Astrocyte (in vitro differentiated cells and primary cell): ENCODE measurements at regions not wholly inside any gene's neighbourhood (a gene's known extent, or its start where the extent isn't known, plus 50 kb on each side); places are given as distances from the start of the nearest gene placed in this dataset.

Experiments
- DNase-seq: peaks from one replicate; pipeline ENCODE4 v3.0.0-alpha.2; 2010; ENCODE audit warnings: low read depth
- FAIRE-seq: peaks from 2 replicates; lab custom pipeline; 2011; peaks lifted over from hg19 to GRCh38; lab: Jason Lieb, UNC
- H2AFZ ChIP-seq: 2 replicates; pipeline ENCODE4 v1.6.0; 2012; ENCODE audit warnings: low read depth, low read length, inconsistent platforms
- H3K27ac ChIP-seq: 2 replicates; pipeline ENCODE4 v1.5.1; 2011; ENCODE audit warnings: low read depth, low read length, inconsistent platforms
- H3K27me3 ChIP-seq: 2 replicates; pipeline ENCODE4 v1.6.0; 2011; ENCODE audit warnings: low read length, inconsistent platforms; ENCODE audit not compliant: insufficient read depth
- H3K36me3 ChIP-seq: 2 replicates; pipeline ENCODE4 v1.5.1; 2011; ENCODE audit warnings: low read length, inconsistent platforms; ENCODE audit not compliant: insufficient read depth
- H3K4me1 ChIP-seq: 2 replicates; pipeline ENCODE4 v1.5.1; 2011; ENCODE audit warnings: low read length, inconsistent platforms; ENCODE audit not compliant: insufficient read depth
- H3K4me2 ChIP-seq: 2 replicates; pipeline ENCODE4 v1.6.0; 2012; ENCODE audit warnings: low read length, inconsistent platforms
- H3K4me3 ChIP-seq: 2 replicates; pipeline ENCODE4 v1.5.1; 2011; ENCODE audit warnings: low read depth, mild to moderate bottlenecking, low read length, inconsistent platforms; ENCODE audit not compliant: insufficient read depth
- H3K79me2 ChIP-seq: 2 replicates; pipeline ENCODE4 v1.6.0; 2012; ENCODE audit warnings: mild to moderate bottlenecking, low read length, inconsistent platforms; ENCODE audit not compliant: insufficient read depth
- H3K9ac ChIP-seq: 2 replicates; pipeline ENCODE4 v1.6.0; 2012; ENCODE audit warnings: mild to moderate bottlenecking, low read length, inconsistent platforms
- H3K9me3 ChIP-seq: 2 replicates; pipeline ENCODE4 v1.5.1; 2012; ENCODE audit warnings: low read depth, mild to moderate bottlenecking, low read length, inconsistent platforms; ENCODE audit not compliant: insufficient read depth
- H4K20me1 ChIP-seq: 2 replicates; pipeline ENCODE4 v1.6.0; 2012; ENCODE audit warnings: low read length, inconsistent platforms; ENCODE audit not compliant: insufficient read depth
- H3K27ac Mint-ChIP-seq: one replicate; pipeline ENCODE4 v1.8.0; 2021; ENCODE audit warnings: mild to moderate bottlenecking, mixed read lengths; ENCODE audit not compliant: unreplicated experiment
- H3K27me3 Mint-ChIP-seq: one replicate; pipeline ENCODE4 v1.8.0; 2021; ENCODE audit warnings: low read depth, mixed read lengths; ENCODE audit not compliant: unreplicated experiment
- H3K36me3 Mint-ChIP-seq: one replicate; pipeline ENCODE4 v1.8.0; 2021; ENCODE audit warnings: low read depth, mixed read lengths; ENCODE audit not compliant: unreplicated experiment
- H3K4me1 Mint-ChIP-seq: one replicate; pipeline ENCODE4 v1.8.0; 2021; ENCODE audit warnings: low read depth, mixed read lengths; ENCODE audit not compliant: unreplicated experiment
- H3K4me3 Mint-ChIP-seq: one replicate; pipeline ENCODE4 v1.8.0; 2021; ENCODE audit warnings: mild to moderate bottlenecking, moderate library complexity, mixed read lengths; ENCODE audit not compliant: unreplicated experiment
- H3K9me3 Mint-ChIP-seq: one replicate; pipeline ENCODE4 v1.8.0; 2021; ENCODE audit warnings: mild to moderate bottlenecking, mixed read lengths; ENCODE audit not compliant: unreplicated experiment
- CTCF ChIP-seq: IDR thresholded peaks from 2 replicates; pipeline ENCODE4 v1.5.1; 2011; ENCODE audit warnings: low read depth, mild to moderate bottlenecking, inconsistent platforms, low read length, moderate library complexity; ENCODE audit not compliant: insufficient read depth
- EZH2 ChIP-seq: IDR thresholded peaks from 2 replicates; pipeline ENCODE4 v1.6.1; 2012; ENCODE audit warnings: mild to moderate bottlenecking, low read length, inconsistent platforms; ENCODE audit not compliant: insufficient read depth

GRCh38 chr3:180119567-180119966, 82.8 kb upstream of the PEX5L start:
- no peak overlapping the region for H3K4me3 ChIP-seq
- H3K9me3 ChIP-seq = no peaks in the 10 kb centered on the region
- FAIRE-seq (no peak), DNase-seq (no peak)
- no peak overlapping the region for H2AFZ ChIP-seq
- no peaks in the 10 kb centered on the region for H3K36me3 Mint-ChIP-seq
- no peaks in the 10 kb centered on the region for H4K20me1 ChIP-seq
- H3K4me3 Mint-ChIP-seq = no peak overlapping the region
- no peaks in the 10 kb centered on the region for H3K27me3 Mint-ChIP-seq
- H3K9me3 Mint-ChIP-seq = no peaks in the 10 kb centered on the region
- no peaks in the 10 kb centered on the region for H3K4me1 ChIP-seq
- H3K27ac ChIP-seq = no peak overlapping the region
- H3K36me3 ChIP-seq = no peaks in the 10 kb centered on the region
- TF ChIP-seq EZH2 = no peak
- TF ChIP-seq CTCF = no peak
- no peak overlapping the region for H3K4me2 ChIP-seq
- H3K79me2 ChIP-seq = no peaks in the 10 kb centered on the region
- H3K27ac Mint-ChIP-seq = no peak overlapping the region
- no peak overlapping the region for H3K9ac ChIP-seq
- no peaks in the 10 kb centered on the region for H3K4me1 Mint-ChIP-seq
- no peaks in the 10 kb centered on the region for H3K27me3 ChIP-seq

DNA sequence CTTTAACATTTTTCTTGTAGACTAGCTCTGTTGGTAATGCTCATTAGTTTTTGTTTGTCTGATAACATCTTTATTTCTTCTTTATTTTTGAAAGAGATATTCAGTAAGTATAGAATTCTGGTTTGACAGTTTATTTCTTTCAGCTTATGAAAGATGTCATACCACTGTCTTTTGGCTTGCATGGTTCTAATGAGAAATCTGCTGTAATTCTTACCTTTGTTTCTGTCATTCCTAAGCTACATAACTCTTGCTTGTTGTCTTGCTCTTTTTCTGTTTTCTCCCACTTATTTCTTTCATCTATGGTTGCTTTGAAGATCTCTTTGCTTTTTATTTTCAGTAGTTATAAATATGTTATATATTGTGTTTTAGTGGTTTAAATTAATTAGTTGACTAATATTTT, 87.2 kb upstream of the PEX5L start:
- Histone ChIP-seq H3K27ac (no peak overlapping the region), H3K9ac (no peak overlapping the region), H2AFZ (no peak overlapping the region), H3K9me3 (no peaks in the 10 kb centered on the region), H3K4me2 (no peak overlapping the region), H3K4me3 (no peak overlapping the region), H3K79me2 (no peaks in the 10 kb centered on the region), H3K36me3 (no peaks in the 10 kb centered on the region), H4K20me1 (no peaks in the 10 kb centered on the region), H3K27me3 (no peaks in the 10 kb centered on the region), H3K4me1 (no peaks in the 10 kb centered on the region)
- DNase-seq = no peak
- FAIRE-seq = no peak
- Mint-ChIP-seq H3K27me3 (no peaks in the 10 kb centered on the region), H3K4me1 (no peaks in the 10 kb centered on the region), H3K27ac (no peak overlapping the region), H3K9me3 (no peaks in the 10 kb centered on the region), H3K36me3 (no peaks in the 10 kb centered on the region), H3K4me3 (no peak overlapping the region)
- TF ChIP-seq CTCF = no peak
- no peak for TF ChIP-seq EZH2

DNA sequence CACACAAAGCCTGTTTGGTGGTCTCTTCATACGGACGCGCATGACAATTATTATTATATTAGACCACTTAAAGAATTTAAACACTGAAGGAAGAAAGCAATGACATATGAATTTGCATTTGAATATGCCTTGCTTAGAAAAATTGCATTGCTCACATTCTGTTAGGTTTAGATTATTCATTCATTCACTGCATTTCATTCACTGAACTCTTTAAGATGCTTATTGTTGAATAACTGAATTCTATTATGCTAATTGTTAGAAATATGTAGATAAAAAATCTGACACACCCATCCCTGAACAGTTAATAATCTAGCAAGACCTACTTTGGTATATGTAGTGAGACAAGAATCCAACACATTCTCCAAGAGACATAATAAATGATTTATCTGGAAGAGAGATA, 94.4 kb upstream of the PEX5L start:
- H3K4me1 Mint-ChIP-seq = no peaks in the 10 kb centered on the region
- Histone ChIP-seq H3K4me2 (no peak overlapping the region), H3K9ac (no peak overlapping the region), H4K20me1 (no peaks in the 10 kb centered on the region), H3K36me3 (no peaks in the 10 kb centered on the region), H2AFZ (no peak overlapping the region), H3K4me3 (no peak overlapping the region), H3K27ac (no peak overlapping the region), H3K27me3 (no peaks in the 10 kb centered on the region), H3K9me3 (no peaks in the 10 kb centered on the region), H3K4me1 (no peaks in the 10 kb centered on the region), H3K79me2 (no peaks in the 10 kb centered on the region)
- no peak overlapping the region for H3K27ac Mint-ChIP-seq
- no peak for FAIRE-seq
- H3K9me3 Mint-ChIP-seq = no peaks in the 10 kb centered on the region
- no peak for TF ChIP-seq EZH2
- TF ChIP-seq CTCF = no peak
- no peaks in the 10 kb centered on the region for H3K27me3 Mint-ChIP-seq
- DNase-seq = no peak
- H3K36me3 Mint-ChIP-seq = no peaks in the 10 kb centered on the region
- no peak overlapping the region for H3K4me3 Mint-ChIP-seq
